ENCODE measurements at regions not wholly inside any gene's neighbourhood (a gene's known extent, or its start where the extent isn't known, plus 50 kb on each side); places are given as distances from the start of the nearest gene placed in this dataset.

DNA sequence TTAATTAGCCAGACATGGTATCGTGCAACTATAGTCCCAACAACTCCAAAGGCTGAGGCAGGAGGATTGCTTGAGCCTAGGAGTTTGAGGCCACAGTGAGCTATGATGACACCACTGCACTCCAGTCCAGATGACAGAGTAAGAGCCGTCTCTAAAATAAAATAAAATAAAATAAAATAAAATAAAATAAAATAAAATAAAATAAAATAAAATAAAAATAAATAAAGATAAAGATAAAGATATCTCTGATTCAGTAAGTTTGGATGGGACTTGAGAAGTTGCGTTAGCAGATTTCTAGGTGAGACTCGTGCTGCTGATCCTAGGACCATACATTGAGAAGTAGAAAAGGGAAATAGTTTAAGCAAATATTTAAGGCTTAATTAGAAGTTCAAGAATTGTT is 254.8 kb upstream of the FAM241A start:
- TF ChIP-seq, protein P1, sequence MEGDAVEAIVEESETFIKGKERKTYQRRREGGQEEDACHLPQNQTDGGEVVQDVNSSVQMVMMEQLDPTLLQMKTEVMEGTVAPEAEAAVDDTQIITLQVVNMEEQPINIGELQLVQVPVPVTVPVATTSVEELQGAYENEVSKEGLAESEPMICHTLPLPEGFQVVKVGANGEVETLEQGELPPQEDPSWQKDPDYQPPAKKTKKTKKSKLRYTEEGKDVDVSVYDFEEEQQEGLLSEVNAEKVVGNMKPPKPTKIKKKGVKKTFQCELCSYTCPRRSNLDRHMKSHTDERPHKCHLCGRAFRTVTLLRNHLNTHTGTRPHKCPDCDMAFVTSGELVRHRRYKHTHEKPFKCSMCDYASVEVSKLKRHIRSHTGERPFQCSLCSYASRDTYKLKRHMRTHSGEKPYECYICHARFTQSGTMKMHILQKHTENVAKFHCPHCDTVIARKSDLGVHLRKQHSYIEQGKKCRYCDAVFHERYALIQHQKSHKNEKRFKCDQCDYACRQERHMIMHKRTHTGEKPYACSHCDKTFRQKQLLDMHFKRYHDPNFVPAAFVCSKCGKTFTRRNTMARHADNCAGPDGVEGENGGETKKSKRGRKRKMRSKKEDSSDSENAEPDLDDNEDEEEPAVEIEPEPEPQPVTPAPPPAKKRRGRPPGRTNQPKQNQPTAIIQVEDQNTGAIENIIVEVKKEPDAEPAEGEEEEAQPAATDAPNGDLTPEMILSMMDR (conservative IDR thresholded peaks at IDR 0.05 in 1 of 2, IDR thresholded peaks at IDR 0.05 in 1 of 2; ENCODE audit: extremely low read depth in 1 of 2, insufficient read depth in 1 of 2, low read depth in 1 of 2, low read length in 2 of 2) = no peak
- no peak for TF ChIP-seq EZH2 (IDR thresholded peaks at IDR 0.05; ENCODE audit: borderline replicate concordance, low read length)

Data from mammary epithelial cell (primary cell).